ENCODE measurements at regions not wholly inside any gene's neighbourhood (a gene's known extent, or its start where the extent isn't known, plus 50 kb on each side); places are given as distances from the start of the nearest gene placed in this dataset.

GRCh38 chr2:23065210-23065609 is 319.8 kb upstream of the KLHL29 start:
- TF ChIP-seq CTCF (IDR thresholded peaks at IDR 0.05; ENCODE audit: control insufficient read depth, extremely low read depth, insufficient read depth), result no peak
- no peak for DNase-seq (ENCODE audit: low read depth)
- no peak overlapping the region for H3K4me3 ChIP-seq (ENCODE audit: low read depth, low read length)

DNA sequence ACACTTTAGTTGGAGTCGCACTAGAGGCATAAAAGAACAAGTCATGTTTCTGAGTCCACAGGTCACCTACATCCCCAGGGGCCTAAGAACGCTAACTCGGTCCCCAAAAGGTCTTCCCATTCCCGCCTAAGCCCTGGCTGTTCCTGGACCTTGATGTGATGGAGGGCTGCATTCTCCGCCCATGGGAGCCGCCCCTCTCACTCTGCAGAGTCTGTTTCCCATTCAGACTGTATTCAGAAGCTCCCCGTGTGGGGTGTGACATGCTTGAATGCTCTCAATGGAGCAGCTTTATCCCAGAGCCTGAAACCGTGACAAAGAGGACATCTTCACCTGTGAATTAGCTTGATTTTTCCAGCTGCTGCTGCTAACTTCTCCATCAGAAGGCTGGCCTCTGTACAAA is 319.0 kb upstream of the KLHL29 start:
- no peak for DNase-seq (ENCODE audit: low read depth)
- no peak for TF ChIP-seq CTCF (IDR thresholded peaks at IDR 0.05; ENCODE audit: control insufficient read depth, extremely low read depth, insufficient read depth)
- H3K4me3 ChIP-seq (ENCODE audit: low read depth, low read length), result no peak overlapping the region

GRCh38 chr2:23066686-23067085 is 318.3 kb upstream of the KLHL29 start:
- no peak overlapping the region for H3K4me3 ChIP-seq (ENCODE audit: low read depth, low read length)

GRCh38 chr2:23069156-23069555 is 315.8 kb upstream of the KLHL29 start:
- TF ChIP-seq CTCF (IDR thresholded peaks at IDR 0.05; ENCODE audit: control insufficient read depth, extremely low read depth, insufficient read depth), result no peak
- H3K4me3 ChIP-seq (ENCODE audit: low read depth, low read length), result no peak overlapping the region
- DNase-seq (ENCODE audit: low read depth), result no peak

More at GRCh38 chr2:23066686-23067085, 318.3 kb upstream of the KLHL29 start:
- DNase-seq (ENCODE audit: low read depth), result no peak
- TF ChIP-seq CTCF (IDR thresholded peaks at IDR 0.05; ENCODE audit: control insufficient read depth, extremely low read depth, insufficient read depth), result no peak

DNA sequence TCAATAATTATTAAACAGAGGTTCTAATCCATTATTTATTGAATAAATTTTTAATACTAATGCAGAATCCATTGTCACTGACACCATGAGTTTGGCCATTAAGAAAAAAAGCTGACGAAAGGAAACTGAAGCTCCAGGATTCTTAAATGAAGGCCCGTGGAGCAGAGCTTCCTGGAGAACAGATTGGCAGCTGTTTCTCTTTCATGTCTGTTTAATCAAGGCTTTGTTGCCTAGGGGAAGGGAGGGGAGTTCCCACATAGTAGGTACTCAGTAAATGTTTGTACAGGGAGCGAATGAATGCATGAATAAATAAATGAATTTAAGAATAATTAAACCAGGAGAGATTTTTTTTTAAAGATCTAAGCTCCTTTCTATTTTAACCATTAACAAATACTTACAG is 315.1 kb upstream of the KLHL29 start:
- DNase-seq (ENCODE audit: low read depth), result no peak
- no peak for TF ChIP-seq CTCF (IDR thresholded peaks at IDR 0.05; ENCODE audit: control insufficient read depth, extremely low read depth, insufficient read depth)
- no peak overlapping the region for H3K4me3 ChIP-seq (ENCODE audit: low read depth, low read length)

DNA sequence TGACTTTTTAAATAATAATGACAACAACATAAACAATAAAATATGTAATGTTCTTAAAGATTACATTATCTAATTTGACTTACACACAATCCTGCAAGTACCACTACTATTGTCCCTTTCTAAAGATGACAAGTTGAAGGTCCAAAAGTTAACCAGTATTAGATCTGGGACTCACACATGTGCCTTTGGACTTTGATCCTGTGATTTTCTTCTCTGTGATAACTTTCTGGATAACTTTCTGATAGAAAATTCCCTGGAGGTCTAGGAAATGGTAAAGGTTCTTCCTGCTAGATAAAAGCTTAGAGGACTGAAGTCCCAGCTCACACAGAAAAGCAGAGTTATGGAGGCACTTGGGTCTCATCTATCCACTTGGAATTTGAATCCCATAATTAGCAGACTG is 311.9 kb upstream of the KLHL29 start:
- no peak overlapping the region for H3K4me3 ChIP-seq (ENCODE audit: low read depth, low read length)
- DNase-seq (ENCODE audit: low read depth), result no peak
- TF ChIP-seq CTCF (IDR thresholded peaks at IDR 0.05; ENCODE audit: control insufficient read depth, extremely low read depth, insufficient read depth), result no peak

DNA sequence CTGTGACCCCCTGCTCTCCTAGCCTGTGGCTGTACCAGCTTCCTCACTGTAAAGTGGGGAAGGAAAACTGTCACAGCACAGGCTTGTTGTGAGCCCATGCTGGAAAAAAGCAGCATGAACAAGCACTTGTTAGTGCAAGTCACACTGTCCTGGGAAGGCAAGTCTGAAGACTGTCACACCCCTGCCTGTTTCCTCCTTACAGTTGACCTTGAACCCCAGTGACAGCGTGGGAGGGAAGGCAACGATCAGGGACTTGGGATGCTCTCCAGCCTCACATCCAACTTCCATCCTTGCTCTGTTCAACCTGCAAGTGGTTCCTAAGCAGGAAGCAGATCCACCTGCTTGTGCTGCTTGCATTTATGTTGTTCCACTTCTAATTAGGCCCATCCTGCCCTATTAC is 311.3 kb upstream of the KLHL29 start:
- no peak overlapping the region for H3K4me3 ChIP-seq (ENCODE audit: low read depth, low read length)
- DNase-seq (ENCODE audit: low read depth), result no peak
- no peak for TF ChIP-seq CTCF (IDR thresholded peaks at IDR 0.05; ENCODE audit: control insufficient read depth, extremely low read depth, insufficient read depth)

Measured in LNCaP clone FGC (cell line).